CD14-positive monocyte (primary cell): ENCODE measurements at regions not wholly inside any gene's neighbourhood (a gene's known extent, or its start where the extent isn't known, plus 50 kb on each side); places are given as distances from the start of the nearest gene placed in this dataset.
A peak's percentile ranks its signal among the peaks of the same experiment; 100 is the strongest.

Experiments used
- DNase-seq, 3 donors: peaks; one replicate each; pipeline ENCODE4 v3.0.0-alpha.2; 2011 to 2022
- H2AFZ ChIP-seq: 2 replicates; pipeline ENCODE4 v1.6.0; 2012; ENCODE audit warnings: mild to moderate bottlenecking, low read depth, low read length, inconsistent platforms; ENCODE audit not compliant: insufficient read depth, poor library complexity, severe bottlenecking
- H3K27ac ChIP-seq, 2 donors: 1 replicate in 1 of 2; 2 replicates in 1 of 2; pipeline ENCODE4 v1.5.1; 2012 to 2013; ENCODE audit warnings: low read length in 2 of 2, control low read depth in 1 of 2, inconsistent platforms in 1 of 2, low read depth in 1 of 2, mild to moderate bottlenecking in 1 of 2
- H3K27me3 ChIP-seq, 2 donors: one replicate each; pipeline versions ENCODE4 v1.6.0 to v1.6.1; 2011 to 2013; ENCODE audit warnings: low read length in 2 of 2; ENCODE audit not compliant: control insufficient read depth in 2 of 2, insufficient read depth in 2 of 2
- H3K36me3 ChIP-seq, 2 donors: replicated peaks in 1 of 2; 1 replicate in 1 of 2; 2 replicates in 1 of 2; pipeline versions ENCODE4 v1.5.1 to v1.6.1; 2012 to 2013; ENCODE audit warnings: low read length in 2 of 2, control low read depth in 1 of 2, inconsistent platforms in 1 of 2, mild to moderate bottlenecking in 1 of 2; ENCODE audit not compliant: insufficient read depth in 2 of 2, control insufficient read depth in 1 of 2
- H3K4me1 ChIP-seq, 2 donors: 1 replicate in 1 of 2; 2 replicates in 1 of 2; pipeline versions ENCODE4 v1.5.1 to v1.6.1; 2012 to 2013; ENCODE audit warnings: low read length in 2 of 2, control low read depth in 1 of 2, inconsistent platforms in 1 of 2, mild to moderate bottlenecking in 1 of 2, moderate library complexity in 1 of 2; ENCODE audit not compliant: insufficient read depth in 2 of 2, control insufficient read depth in 1 of 2
- H3K4me2 ChIP-seq: replicated peaks from 2 replicates; pipeline ENCODE3; 2012; ENCODE audit warnings: low read length, moderate library complexity, mild to moderate bottlenecking; ENCODE audit not compliant: poor library complexity, severe bottlenecking; ENCODE audit errors: extremely low read depth
- H3K4me3 ChIP-seq, 3 experiments: fragments of 200-600 bp in 1 of 3; sonication (generic) in 1 of 3; replicated peaks in 1 of 3; 1 replicate in 2 of 3; 2 replicates in 1 of 3; pipeline ENCODE4 v1.5.1; 2011 to 2013; ENCODE audit warnings: low read length in 3 of 3, mild to moderate bottlenecking in 3 of 3, control low read depth in 2 of 3, low read depth in 2 of 3, inconsistent platforms in 1 of 3, moderate library complexity in 1 of 3
- H3K79me2 ChIP-seq: 2 replicates; pipeline ENCODE4 v1.6.0; 2012; ENCODE audit warnings: mild to moderate bottlenecking, control low read depth, inconsistent platforms, low read length, moderate library complexity; ENCODE audit not compliant: insufficient read depth
- H3K9ac ChIP-seq: 2 replicates; pipeline ENCODE4 v1.6.0; 2017; ENCODE audit warnings: low read length, mild to moderate bottlenecking; ENCODE audit not compliant: insufficient read depth, poor library complexity, severe bottlenecking
- H3K9me3 ChIP-seq, 2 donors: replicated peaks in 1 of 2; 1 replicate in 1 of 2; 2 replicates in 1 of 2; pipeline versions ENCODE4 v1.5.1 to v1.6.1; 2012 to 2013; ENCODE audit warnings: low read length in 2 of 2, control low read depth in 1 of 2; ENCODE audit not compliant: control insufficient read depth in 1 of 2, insufficient read depth in 1 of 2
- H4K20me1 ChIP-seq: 2 replicates; pipeline ENCODE4 v1.6.0; 2012; ENCODE audit warnings: mild to moderate bottlenecking, low read length, control low read depth, moderate library complexity; ENCODE audit not compliant: insufficient read depth
- H3K27ac Mint-ChIP-seq, 7 donors: one replicate each; pipeline ENCODE4 v1.8.0; 2020; ENCODE audit warnings: mild to moderate bottlenecking in 7 of 7, mixed read lengths in 7 of 7, moderate library complexity in 6 of 7, inconsistent platforms in 2 of 7
- H3K27me3 Mint-ChIP-seq, 3 donors: one replicate each; pipeline ENCODE4 v1.8.0; 2021 to 2022; ENCODE audit warnings: low read depth in 3 of 3, mild to moderate bottlenecking in 3 of 3, mixed read lengths in 3 of 3, moderate library complexity in 3 of 3, inconsistent platforms in 1 of 3
- H3K36me3 Mint-ChIP-seq, 2 donors: one replicate each; pipeline ENCODE4 v1.8.0; 2020; ENCODE audit warnings: mixed read lengths in 2 of 2, inconsistent platforms in 1 of 2, mild to moderate bottlenecking in 1 of 2
- H3K4me1 Mint-ChIP-seq: one replicate; pipeline ENCODE4 v1.8.0; 2020; ENCODE audit warnings: mild to moderate bottlenecking, mixed read lengths
- H3K4me3 Mint-ChIP-seq, 2 donors: one replicate each; pipeline ENCODE4 v1.8.0; 2020; ENCODE audit warnings: mild to moderate bottlenecking in 2 of 2, mixed read lengths in 2 of 2, moderate library complexity in 1 of 2
- H3K9me3 Mint-ChIP-seq, 7 donors: one replicate each; pipeline ENCODE4 v1.8.0; 2020 to 2022; ENCODE audit warnings: mixed read lengths in 7 of 7, mild to moderate bottlenecking in 6 of 7, moderate library complexity in 6 of 7, inconsistent platforms in 2 of 7
- WGBS: methylation state at CpG from one replicate; pipeline ENCODE4 v1.1.5; 2013; ENCODE audit warnings: missing lambda C conversion rate; ENCODE audit not compliant: insufficient coverage; 5-methylcytosine and 5-hydroxymethylcytosine counted together
- intact Hi-C, 2 donors: fragments of 100-400 bp; cut with micrococcal nuclease; formaldehyde crosslinking; loops; one replicate each; pipeline versions ENCODE4 v1.15.0 to v1.15.1; 2023
- TF ChIP-seq, protein P1 (sequence below): fragments of 200-600 bp; IDR thresholded peaks from one replicate; pipeline ENCODE4 v1.8.0; 2022; ENCODE audit warnings: antibody characterized with exemption, mild to moderate bottlenecking

DNA sequence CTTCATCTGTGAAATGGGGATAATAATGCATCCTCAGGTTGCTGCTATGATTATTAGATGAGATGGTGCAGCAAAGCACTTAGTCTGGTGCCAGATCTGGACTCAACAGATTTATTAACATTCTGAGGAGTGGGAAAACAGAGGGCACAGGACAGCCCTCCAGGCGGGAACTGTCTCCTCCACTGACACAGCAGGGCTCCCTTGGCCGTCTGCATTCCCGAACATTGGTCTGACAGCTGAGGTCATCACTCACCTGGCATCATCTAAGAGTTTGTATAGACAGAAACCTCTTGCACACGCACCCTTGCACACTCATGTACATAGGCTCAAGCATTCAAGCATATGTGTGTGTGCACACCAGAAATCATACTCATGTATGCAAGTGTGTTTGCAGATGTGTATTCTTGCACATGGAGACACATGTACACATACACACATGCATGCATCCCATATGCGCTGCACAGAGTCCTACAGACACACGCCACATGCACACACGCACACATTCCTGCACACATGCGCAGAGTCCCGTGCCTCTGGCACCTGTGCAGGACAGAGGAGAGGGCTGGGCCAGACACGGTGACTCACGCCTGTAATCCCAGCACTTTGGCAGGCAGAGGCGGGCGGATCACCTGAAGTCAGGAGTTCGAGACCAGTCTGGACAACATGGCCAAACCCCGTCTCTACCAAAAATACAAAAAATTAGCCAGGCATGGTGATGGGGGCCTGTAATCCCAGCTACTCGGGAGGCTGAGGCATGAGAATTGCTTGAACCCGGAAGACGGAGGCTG, 173.3 kb upstream of the GLI2 start:
- no peaks in the 10 kb centered on the region for H4K20me1 ChIP-seq
- no peak overlapping the region for H3K27ac Mint-ChIP-seq
- TF ChIP-seq, protein P1, sequence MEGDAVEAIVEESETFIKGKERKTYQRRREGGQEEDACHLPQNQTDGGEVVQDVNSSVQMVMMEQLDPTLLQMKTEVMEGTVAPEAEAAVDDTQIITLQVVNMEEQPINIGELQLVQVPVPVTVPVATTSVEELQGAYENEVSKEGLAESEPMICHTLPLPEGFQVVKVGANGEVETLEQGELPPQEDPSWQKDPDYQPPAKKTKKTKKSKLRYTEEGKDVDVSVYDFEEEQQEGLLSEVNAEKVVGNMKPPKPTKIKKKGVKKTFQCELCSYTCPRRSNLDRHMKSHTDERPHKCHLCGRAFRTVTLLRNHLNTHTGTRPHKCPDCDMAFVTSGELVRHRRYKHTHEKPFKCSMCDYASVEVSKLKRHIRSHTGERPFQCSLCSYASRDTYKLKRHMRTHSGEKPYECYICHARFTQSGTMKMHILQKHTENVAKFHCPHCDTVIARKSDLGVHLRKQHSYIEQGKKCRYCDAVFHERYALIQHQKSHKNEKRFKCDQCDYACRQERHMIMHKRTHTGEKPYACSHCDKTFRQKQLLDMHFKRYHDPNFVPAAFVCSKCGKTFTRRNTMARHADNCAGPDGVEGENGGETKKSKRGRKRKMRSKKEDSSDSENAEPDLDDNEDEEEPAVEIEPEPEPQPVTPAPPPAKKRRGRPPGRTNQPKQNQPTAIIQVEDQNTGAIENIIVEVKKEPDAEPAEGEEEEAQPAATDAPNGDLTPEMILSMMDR, result no peak
- H3K27ac ChIP-seq, result no peak overlapping the region
- H3K9me3 ChIP-seq, result no peaks in the 10 kb centered on the region
- H3K27me3 ChIP-seq, result no peaks in the 10 kb centered on the region
- H3K9me3 Mint-ChIP-seq, result peaks cover 0 to 2% (median 0%) of the 10 kb centered on the region in 7 donors
- H3K9ac ChIP-seq, result no peak overlapping the region
- intact Hi-C loops, result no loop called here
- H3K36me3 Mint-ChIP-seq, result no peaks in the 10 kb centered on the region
- H3K79me2 ChIP-seq, result no peaks in the 10 kb centered on the region
- H3K27me3 Mint-ChIP-seq, result peaks cover 5% of the 10 kb centered on the region in 3 donors
- no peak overlapping the region for H3K4me2 ChIP-seq
- H3K4me1 Mint-ChIP-seq, result no peaks in the 10 kb centered on the region
- H3K4me3 Mint-ChIP-seq, result no peak overlapping the region
- no peaks in the 10 kb centered on the region for H3K4me1 ChIP-seq
- no peak overlapping the region for H2AFZ ChIP-seq
- DNase-seq, result no peak
- WGBS, result 91% methylated on average over 10 of the region's 18 CpGs
- no peak overlapping the region for H3K4me3 ChIP-seq
- no peaks in the 10 kb centered on the region for H3K36me3 ChIP-seq

DNA sequence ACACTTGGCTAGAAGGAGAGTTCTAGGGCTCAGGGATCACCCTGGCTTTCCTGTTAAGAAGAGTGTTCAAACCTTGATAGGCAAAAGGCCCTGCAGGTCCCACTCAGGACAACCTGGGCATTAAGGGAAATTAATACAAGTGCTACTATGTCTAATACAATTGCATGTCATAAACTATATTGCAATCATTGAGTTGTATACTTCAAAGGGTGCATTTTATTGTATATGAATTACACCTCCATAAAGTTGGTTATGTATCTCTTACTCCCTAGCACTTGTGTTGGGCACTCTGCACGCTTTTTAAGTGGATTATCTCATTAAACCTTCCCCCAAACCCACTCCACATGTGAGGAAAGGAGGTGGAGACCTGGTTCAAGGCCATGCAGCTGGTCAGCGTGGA, 172.1 kb upstream of the GLI2 start:
- H3K4me1 Mint-ChIP-seq, result no peaks in the 10 kb centered on the region
- Histone ChIP-seq H3K4me3 (no peak overlapping the region), H3K4me1 (no peaks in the 10 kb centered on the region), H2AFZ (no peak overlapping the region), H3K79me2 (no peaks in the 10 kb centered on the region), H3K4me2 (no peak overlapping the region), H3K27me3 (no peaks in the 10 kb centered on the region), H3K36me3 (no peaks in the 10 kb centered on the region), H3K9me3 (no peaks in the 10 kb centered on the region), H3K27ac (no peak overlapping the region), H4K20me1 (no peaks in the 10 kb centered on the region), H3K9ac (no peak overlapping the region)
- peaks cover 3 to 6% (median 4%) of the 10 kb centered on the region in 3 donors for H3K27me3 Mint-ChIP-seq
- H3K36me3 Mint-ChIP-seq, result no peaks in the 10 kb centered on the region
- no peak for DNase-seq
- no CpG with 5 or more reads among the region's 2 CpGs for WGBS
- no peak overlapping the region for H3K4me3 Mint-ChIP-seq
- peaks cover 0 to 1% (median 0%) of the 10 kb centered on the region in 7 donors for H3K9me3 Mint-ChIP-seq
- TF ChIP-seq, protein P1, result no peak
- intact Hi-C loops, result no loop called here
- H3K27ac Mint-ChIP-seq, result peak overlapping the region in 1 of 7 donors; percentile 70
